KMS-11 (cell line): ENCODE measurements at regions not wholly inside any gene's neighbourhood (a gene's known extent, or its start where the extent isn't known, plus 50 kb on each side); places are given as distances from the start of the nearest gene placed in this dataset.

Source experiments
- H2AFZ ChIP-seq: fragments of 200-600 bp; sonication (generic); 2 replicates; pipeline ENCODE4 v1.6.1; 2016; ENCODE audit warnings: antibody characterized with exemption, mixed run types, low read depth
- H3K27ac ChIP-seq: fragments of 200-600 bp; sonication (generic); 2 replicates; pipeline ENCODE4 v1.6.1; 2016; ENCODE audit warnings: mild to moderate bottlenecking, mixed run types
- H3K27me3 ChIP-seq: fragments of 200-600 bp; sonication (generic); 2 replicates; pipeline ENCODE4 v1.6.1; 2017; ENCODE audit warnings: mild to moderate bottlenecking, low read depth, mixed run types, moderate library complexity; ENCODE audit not compliant: insufficient read depth
- H3K36me3 ChIP-seq: fragments of 200-600 bp; sonication (generic); 2 replicates; pipeline ENCODE4 v1.6.1; 2017; ENCODE audit warnings: mild to moderate bottlenecking, mixed run types; ENCODE audit not compliant: insufficient read depth
- H3K4me1 ChIP-seq: fragments of 200-600 bp; sonication (generic); 2 replicates; pipeline ENCODE4 v1.6.1; 2016; ENCODE audit warnings: mild to moderate bottlenecking, low read depth, mixed run types; ENCODE audit not compliant: poor library complexity, severe bottlenecking
- H3K4me2 ChIP-seq: fragments of 200-600 bp; sonication (generic); 2 replicates; pipeline ENCODE4 v1.7.0; 2016; ENCODE audit warnings: mild to moderate bottlenecking, mixed run types
- H3K4me3 ChIP-seq: fragments of 200-600 bp; sonication (generic); IDR thresholded peaks from 2 replicates; pipeline ENCODE4 v1.6.1; 2017; ENCODE audit warnings: low read depth, low read length, mixed read lengths; ENCODE audit not compliant: insufficient read depth
- H3K79me2 ChIP-seq: fragments of 200-600 bp; sonication (generic); 2 replicates; pipeline ENCODE4 v1.6.1; 2016; ENCODE audit warnings: low read depth, mixed run types; ENCODE audit not compliant: insufficient read depth
- H3K9ac ChIP-seq: fragments of 200-600 bp; sonication (generic); 2 replicates; pipeline ENCODE4 v1.6.1; 2016; ENCODE audit warnings: mild to moderate bottlenecking, mixed run types
- H4K20me1 ChIP-seq: fragments of 200-600 bp; sonication (generic); 2 replicates; pipeline ENCODE4 v1.6.1; 2016; ENCODE audit warnings: mild to moderate bottlenecking, mixed run types; ENCODE audit not compliant: insufficient read depth
- CTCF ChIP-seq: fragments of 200-600 bp; sonication (generic); conservative IDR thresholded peaks from 2 replicates; pipeline ENCODE4 v1.6.1; 2017; ENCODE audit warnings: low read depth, mild to moderate bottlenecking, antibody characterized with exemption, low read length, moderate library complexity, mixed read lengths

DNA sequence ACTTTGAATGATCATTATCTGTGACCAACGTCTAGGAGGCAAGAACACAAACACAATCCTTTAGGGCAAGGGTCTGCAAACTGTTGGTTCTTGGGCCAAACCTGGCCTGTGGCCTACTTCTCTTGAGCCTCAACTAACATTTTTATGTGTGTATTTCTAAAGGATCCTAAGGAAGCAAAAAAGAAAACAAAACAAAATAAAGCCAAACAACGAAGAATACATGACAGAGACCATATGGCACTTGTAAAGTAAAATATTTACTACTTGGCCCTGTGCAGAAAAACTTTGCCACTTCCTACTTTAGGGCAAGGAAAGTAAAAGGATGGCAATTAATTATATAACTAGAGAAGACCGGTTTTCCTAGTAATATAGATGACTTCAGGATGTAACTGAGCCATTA, 1056.2 kb downstream of the EPHA7 start:
- Histone ChIP-seq H3K9ac (no peak overlapping the region), H3K4me1 (no peaks in the 10 kb centered on the region), H3K36me3 (no peaks in the 10 kb centered on the region), H3K4me3 (no peak overlapping the region), H4K20me1 (no peaks in the 10 kb centered on the region), H3K79me2 (no peaks in the 10 kb centered on the region), H2AFZ (no peak overlapping the region), H3K27ac (no peak overlapping the region), H3K4me2 (no peak overlapping the region), H3K27me3 (no peaks in the 10 kb centered on the region)
- TF ChIP-seq CTCF = no peak

DNA sequence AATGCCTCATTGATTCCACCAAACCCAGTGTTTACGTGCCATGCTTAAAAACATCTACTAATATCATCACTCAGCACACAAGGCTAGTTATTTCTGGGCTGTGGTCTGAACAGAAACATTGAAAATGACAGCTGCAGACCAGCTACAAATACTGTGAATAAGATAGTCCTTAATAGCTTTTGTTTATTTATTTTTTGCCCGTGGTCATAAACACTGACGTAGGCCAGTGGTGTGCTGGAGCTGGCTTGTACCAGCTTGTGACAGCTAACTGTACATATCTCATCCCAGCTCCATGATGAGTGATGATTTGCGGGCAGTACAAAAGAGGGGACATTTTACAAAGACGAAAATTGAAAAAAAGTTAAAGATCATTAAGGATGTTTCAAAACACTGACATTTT, 1057.0 kb downstream of the EPHA7 start:
- no peaks in the 10 kb centered on the region for H3K4me1 ChIP-seq
- no peak for TF ChIP-seq CTCF
- H3K9ac ChIP-seq = no peak overlapping the region
- no peaks in the 10 kb centered on the region for H3K27me3 ChIP-seq
- H3K4me3 ChIP-seq = no peak overlapping the region
- H3K36me3 ChIP-seq = no peaks in the 10 kb centered on the region
- H2AFZ ChIP-seq = no peak overlapping the region
- no peak overlapping the region for H3K4me2 ChIP-seq
- H3K79me2 ChIP-seq = no peaks in the 10 kb centered on the region
- no peaks in the 10 kb centered on the region for H4K20me1 ChIP-seq
- no peak overlapping the region for H3K27ac ChIP-seq

GRCh38 chr6:92361990-92362389, 1057.4 kb downstream of the EPHA7 start:
- no peaks in the 10 kb centered on the region for H4K20me1 ChIP-seq
- H3K9ac ChIP-seq = no peak overlapping the region
- no peaks in the 10 kb centered on the region for H3K27me3 ChIP-seq
- H3K4me1 ChIP-seq = no peaks in the 10 kb centered on the region
- no peak overlapping the region for H2AFZ ChIP-seq
- no peaks in the 10 kb centered on the region for H3K79me2 ChIP-seq
- no peak overlapping the region for H3K4me3 ChIP-seq
- H3K36me3 ChIP-seq = no peaks in the 10 kb centered on the region
- no peak overlapping the region for H3K4me2 ChIP-seq
- no peak for TF ChIP-seq CTCF
- no peak overlapping the region for H3K27ac ChIP-seq

DNA sequence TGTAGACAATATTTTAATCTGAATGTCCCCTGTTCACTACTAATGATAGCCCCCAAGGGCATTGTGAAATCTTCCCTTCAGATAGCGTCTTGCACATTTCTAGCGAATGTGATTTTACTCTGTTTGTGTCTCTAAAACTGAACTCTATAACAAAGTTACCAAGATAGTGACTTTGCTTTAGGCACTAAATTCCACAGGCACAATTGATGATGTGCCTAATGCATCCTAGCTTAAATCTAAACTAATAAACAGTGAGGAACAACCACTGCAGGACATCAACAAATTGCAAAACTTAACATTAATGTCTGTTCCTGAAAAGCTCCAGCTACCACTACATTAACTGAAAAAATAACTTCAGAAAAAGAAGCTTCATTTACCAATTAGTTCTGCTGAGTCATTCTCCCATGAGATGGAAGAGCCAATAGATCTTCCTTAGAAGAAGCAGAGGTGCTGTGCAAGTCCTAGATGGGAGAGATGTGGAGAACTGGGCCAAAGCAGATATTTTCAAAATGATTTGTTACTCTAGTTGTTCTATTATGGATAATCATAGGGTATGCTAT, 1065.0 kb downstream of the EPHA7 start:
- Histone ChIP-seq H3K36me3 (no peaks in the 10 kb centered on the region), H3K79me2 (no peaks in the 10 kb centered on the region), H3K4me2 (no peak overlapping the region), H2AFZ (no peak overlapping the region), H3K27ac (no peak overlapping the region), H3K9ac (no peak overlapping the region), H3K4me1 (no peaks in the 10 kb centered on the region), H3K27me3 (no peaks in the 10 kb centered on the region), H3K4me3 (no peak overlapping the region), H4K20me1 (no peaks in the 10 kb centered on the region)
- TF ChIP-seq CTCF = no peak
